T-helper 1 cell treated with Interleukin-12 subunit alpha and Interleukin-12 subunit beta and Interleukin-4 antibody, amounts not matched to agents 30 μg/mL and 1 μg/mL, for 36 hours (primary cell): ENCODE measurements at regions not wholly inside any gene's neighbourhood (a gene's known extent, or its start where the extent isn't known, plus 50 kb on each side); places are given as distances from the start of the nearest gene placed in this dataset.

Experiments used
- H3K27ac Mint-ChIP-seq: one replicate; pipeline ENCODE4 v1.8.0; 2021; ENCODE audit warnings: mild to moderate bottlenecking, mixed read lengths
- H3K27me3 Mint-ChIP-seq: one replicate; pipeline ENCODE4 v1.8.0; 2021; ENCODE audit warnings: low read depth, mixed read lengths
- H3K36me3 Mint-ChIP-seq: one replicate; pipeline ENCODE4 v1.8.0; 2021; ENCODE audit warnings: low read depth, mixed read lengths
- H3K4me1 Mint-ChIP-seq: one replicate; pipeline ENCODE4 v1.8.0; 2021; ENCODE audit warnings: low read depth, mixed read lengths
- H3K4me3 Mint-ChIP-seq: one replicate; pipeline ENCODE4 v1.8.0; 2021; ENCODE audit warnings: mild to moderate bottlenecking, moderate library complexity, mixed read lengths
- H3K9me3 Mint-ChIP-seq: one replicate; pipeline ENCODE4 v1.8.0; 2021; ENCODE audit warnings: mixed read lengths

- Mint-ChIP-seq H3K9me3 (peaks cover 5% of the 10 kb centered on the region), H3K27ac (no peak overlapping the region), H3K4me3 (no peak overlapping the region), H3K36me3 (no peaks in the 10 kb centered on the region), H3K27me3 (no peaks in the 10 kb centered on the region), H3K4me1 (no peaks in the 10 kb centered on the region)
Measured at GRCh38 chr13:80605716-80606115, 264.8 kb upstream of the SPRY2 start.

GRCh38 chr13:80605011-80605410 lies 264.1 kb upstream of the SPRY2 start:
- Mint-ChIP-seq H3K27ac (no peak overlapping the region), H3K36me3 (no peaks in the 10 kb centered on the region), H3K4me3 (no peak overlapping the region), H3K4me1 (no peaks in the 10 kb centered on the region), H3K27me3 (no peaks in the 10 kb centered on the region), H3K9me3 (peaks cover 5% of the 10 kb centered on the region)

- Mint-ChIP-seq H3K27me3 (no peaks in the 10 kb centered on the region), H3K4me1 (no peaks in the 10 kb centered on the region), H3K36me3 (no peaks in the 10 kb centered on the region), H3K9me3 (peaks cover 5% of the 10 kb centered on the region), H3K4me3 (no peak overlapping the region), H3K27ac (no peak overlapping the region)
Measured at GRCh38 chr13:80604098-80604497, 263.2 kb upstream of the SPRY2 start.

GRCh38 chr13:80603351-80603750 lies 262.4 kb upstream of the SPRY2 start:
- no peak overlapping the region for H3K27ac Mint-ChIP-seq
- no peak overlapping the region for H3K4me3 Mint-ChIP-seq
- no peaks in the 10 kb centered on the region for H3K4me1 Mint-ChIP-seq
- H3K9me3 Mint-ChIP-seq, result peaks cover 5% of the 10 kb centered on the region
- no peaks in the 10 kb centered on the region for H3K27me3 Mint-ChIP-seq
- no peaks in the 10 kb centered on the region for H3K36me3 Mint-ChIP-seq

GRCh38 chr13:80599765-80600164 lies 258.8 kb upstream of the SPRY2 start:
- Mint-ChIP-seq H3K36me3 (no peaks in the 10 kb centered on the region), H3K4me3 (no peak overlapping the region), H3K4me1 (no peaks in the 10 kb centered on the region), H3K27ac (no peak overlapping the region), H3K9me3 (no peaks in the 10 kb centered on the region), H3K27me3 (no peaks in the 10 kb centered on the region)

GRCh38 chr13:80598189-80598588 lies 257.3 kb upstream of the SPRY2 start:
- Mint-ChIP-seq H3K4me3 (no peak overlapping the region), H3K4me1 (no peaks in the 10 kb centered on the region)

GRCh38 chr13:80591976-80592740 lies 251.2 kb upstream of the SPRY2 start:
- Mint-ChIP-seq H3K36me3 (no peaks in the 10 kb centered on the region), H3K27me3 (no peaks in the 10 kb centered on the region), H3K4me3 (no peak overlapping the region), H3K27ac (no peak overlapping the region), H3K4me1 (no peaks in the 10 kb centered on the region), H3K9me3 (no peaks in the 10 kb centered on the region)

More at GRCh38 chr13:80598189-80598588, 257.3 kb upstream of the SPRY2 start:
- no peaks in the 10 kb centered on the region for H3K36me3 Mint-ChIP-seq
- no peaks in the 10 kb centered on the region for H3K9me3 Mint-ChIP-seq
- no peaks in the 10 kb centered on the region for H3K27me3 Mint-ChIP-seq
- H3K27ac Mint-ChIP-seq, result no peak overlapping the region

- Mint-ChIP-seq H3K27ac (no peak overlapping the region), H3K9me3 (no peaks in the 10 kb centered on the region), H3K4me1 (no peaks in the 10 kb centered on the region), H3K4me3 (no peak overlapping the region), H3K36me3 (no peaks in the 10 kb centered on the region), H3K27me3 (no peaks in the 10 kb centered on the region)
Measured at GRCh38 chr13:80590551-80590950, 249.6 kb upstream of the SPRY2 start.

GRCh38 chr13:80586356-80586755 lies 245.4 kb upstream of the SPRY2 start:
- Mint-ChIP-seq H3K4me1 (no peaks in the 10 kb centered on the region), H3K36me3 (no peaks in the 10 kb centered on the region), H3K27me3 (no peaks in the 10 kb centered on the region), H3K9me3 (no peaks in the 10 kb centered on the region), H3K4me3 (no peak overlapping the region), H3K27ac (no peak overlapping the region)

- Mint-ChIP-seq H3K4me1 (no peaks in the 10 kb centered on the region), H3K27ac (no peak overlapping the region), H3K36me3 (no peaks in the 10 kb centered on the region), H3K4me3 (no peak overlapping the region), H3K9me3 (no peaks in the 10 kb centered on the region), H3K27me3 (no peaks in the 10 kb centered on the region)
Measured at GRCh38 chr13:80585531-80585930, 244.6 kb upstream of the SPRY2 start.

- no peaks in the 10 kb centered on the region for H3K4me1 Mint-ChIP-seq
- no peak overlapping the region for H3K4me3 Mint-ChIP-seq
- H3K27ac Mint-ChIP-seq, result no peak overlapping the region
- no peaks in the 10 kb centered on the region for H3K9me3 Mint-ChIP-seq
- H3K36me3 Mint-ChIP-seq, result no peaks in the 10 kb centered on the region
- no peaks in the 10 kb centered on the region for H3K27me3 Mint-ChIP-seq
Measured at GRCh38 chr13:80584785-80585184, 243.9 kb upstream of the SPRY2 start.

GRCh38 chr13:80584306-80584705 lies 243.4 kb upstream of the SPRY2 start:
- no peak overlapping the region for H3K4me3 Mint-ChIP-seq
- H3K4me1 Mint-ChIP-seq, result no peaks in the 10 kb centered on the region
- no peaks in the 10 kb centered on the region for H3K27me3 Mint-ChIP-seq
- no peaks in the 10 kb centered on the region for H3K36me3 Mint-ChIP-seq
- no peaks in the 10 kb centered on the region for H3K9me3 Mint-ChIP-seq
- H3K27ac Mint-ChIP-seq, result no peak overlapping the region

GRCh38 chr13:80577926-80578670 lies 237.2 kb upstream of the SPRY2 start:
- no peaks in the 10 kb centered on the region for H3K36me3 Mint-ChIP-seq
- no peaks in the 10 kb centered on the region for H3K4me1 Mint-ChIP-seq
- H3K27ac Mint-ChIP-seq, result no peak overlapping the region
- H3K9me3 Mint-ChIP-seq, result no peaks in the 10 kb centered on the region
- no peaks in the 10 kb centered on the region for H3K27me3 Mint-ChIP-seq
- no peak overlapping the region for H3K4me3 Mint-ChIP-seq

GRCh38 chr13:80577285-80577684 lies 236.4 kb upstream of the SPRY2 start:
- no peaks in the 10 kb centered on the region for H3K27me3 Mint-ChIP-seq
- no peak overlapping the region for H3K27ac Mint-ChIP-seq
- H3K4me1 Mint-ChIP-seq, result no peaks in the 10 kb centered on the region
- no peaks in the 10 kb centered on the region for H3K36me3 Mint-ChIP-seq
- no peaks in the 10 kb centered on the region for H3K9me3 Mint-ChIP-seq
- H3K4me3 Mint-ChIP-seq, result no peak overlapping the region

- Mint-ChIP-seq H3K4me1 (no peaks in the 10 kb centered on the region), H3K27me3 (no peaks in the 10 kb centered on the region), H3K9me3 (no peaks in the 10 kb centered on the region), H3K36me3 (no peaks in the 10 kb centered on the region), H3K27ac (no peak overlapping the region), H3K4me3 (no peak overlapping the region)
Measured at GRCh38 chr13:80574113-80574850, 233.4 kb upstream of the SPRY2 start.
